Activated CD4-positive, alpha-beta T cell treated with anti-CD3 and anti-CD28 coated beads for 48 hours (primary cell): ENCODE measurements at regions not wholly inside any gene's neighbourhood (a gene's known extent, or its start where the extent isn't known, plus 50 kb on each side); places are given as distances from the start of the nearest gene placed in this dataset.

Source experiments
- DNase-seq: peaks from one replicate; pipeline ENCODE4 v3.0.0-alpha.2; 2020

- no peak for DNase-seq
These were observed 115.0 kb downstream of the RIPK4 start for GRCh38 chr21:41651830-41652229.

- DNase-seq: no peak
These were observed 115.4 kb downstream of the RIPK4 start for GRCh38 chr21:41651406-41651805.

- no peak for DNase-seq
These were observed 116.2 kb downstream of the RIPK4 start for GRCh38 chr21:41650526-41651145.

- DNase-seq: no peak
These were observed 118.2 kb downstream of the RIPK4 start for GRCh38 chr21:41648591-41649031.

GRCh38 chr21:41647806-41648561, 118.9 kb downstream of the RIPK4 start:
- no peak for DNase-seq

GRCh38 chr21:41643246-41643966, 123.4 kb downstream of the RIPK4 start:
- no peak for DNase-seq

GRCh38 chr21:41641821-41642701, 124.8 kb downstream of the RIPK4 start:
- no peak for DNase-seq

GRCh38 chr21:41641510-41641815, 125.4 kb downstream of the RIPK4 start:
- no peak for DNase-seq

GRCh38 chr21:41640748-41641509, 125.9 kb downstream of the RIPK4 start:
- DNase-seq: no peak

- DNase-seq: no peak
These were observed 127.1 kb downstream of the RIPK4 start for GRCh38 chr21:41639766-41640165.

- DNase-seq: no peak
These were observed 127.5 kb downstream of the RIPK4 start for GRCh38 chr21:41639336-41639735.

- no peak for DNase-seq
These were observed 128.6 kb downstream of the RIPK4 start for GRCh38 chr21:41638201-41638790.

- DNase-seq: no peak
These were observed 129.0 kb upstream of the TMPRSS2 start for GRCh38 chr21:41636636-41637630.

GRCh38 chr21:41635874-41636273, 127.9 kb upstream of the TMPRSS2 start:
- no peak for DNase-seq

- DNase-seq: no peak
These were observed 126.9 kb upstream of the TMPRSS2 start for GRCh38 chr21:41634858-41635257.

GRCh38 chr21:41634211-41634694, 126.3 kb upstream of the TMPRSS2 start:
- DNase-seq: no peak

- no peak for DNase-seq
These were observed 125.7 kb upstream of the TMPRSS2 start for GRCh38 chr21:41633627-41634026.

- no peak for DNase-seq
These were observed 125.0 kb upstream of the TMPRSS2 start for GRCh38 chr21:41632748-41633475.

- DNase-seq: no peak
These were observed 123.9 kb upstream of the TMPRSS2 start for GRCh38 chr21:41631564-41632461.
